ENCODE measurements at regions not wholly inside any gene's neighbourhood (a gene's known extent, or its start where the extent isn't known, plus 50 kb on each side); places are given as distances from the start of the nearest gene placed in this dataset.

DNA sequence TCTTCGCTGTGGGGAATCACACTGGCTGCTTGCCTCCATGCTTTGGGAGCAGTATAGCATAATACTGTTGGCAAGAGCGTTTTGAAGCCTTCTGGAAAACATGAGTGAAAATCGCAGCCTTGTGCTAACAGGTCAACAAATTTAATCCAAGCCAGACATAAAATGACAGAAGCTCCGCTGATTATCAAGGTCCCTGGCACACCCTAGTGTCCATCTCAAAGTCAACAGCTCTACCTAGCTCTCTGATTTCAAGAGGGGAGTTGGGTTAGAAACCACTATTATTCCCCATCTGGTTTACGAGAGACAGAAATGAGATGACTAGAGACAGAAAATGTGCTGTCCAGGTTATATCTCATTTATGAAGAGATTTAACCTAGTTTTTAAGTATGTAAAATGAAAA, 73.6 kb upstream of the MDFIC2 start:
- DNase-seq (ENCODE audit: low read depth): no peak

DNA sequence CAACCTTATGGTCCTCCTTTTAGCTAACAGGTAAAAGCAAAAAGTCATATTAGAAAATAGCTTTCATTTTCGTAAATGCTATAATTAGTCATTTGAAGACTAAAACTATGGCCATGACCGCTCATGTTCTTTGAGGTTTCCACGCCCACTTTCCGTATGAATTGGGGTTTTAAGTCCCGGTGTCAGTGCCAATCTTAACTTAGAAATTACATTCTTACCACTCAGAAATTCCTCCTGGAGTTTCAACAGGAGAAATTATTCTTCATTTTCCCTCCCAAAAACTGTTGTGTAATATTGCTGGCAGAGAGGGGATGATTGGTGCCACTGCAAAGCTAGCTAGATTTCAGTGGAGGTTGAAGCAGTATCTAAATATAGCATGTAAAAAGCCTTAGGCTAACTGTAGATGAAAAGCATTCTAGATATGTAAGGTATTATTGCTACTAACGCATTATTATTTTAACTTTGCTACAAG, 71.0 kb upstream of the MDFIC2 start:
- DNase-seq (ENCODE audit: low read depth): no peak

DNA sequence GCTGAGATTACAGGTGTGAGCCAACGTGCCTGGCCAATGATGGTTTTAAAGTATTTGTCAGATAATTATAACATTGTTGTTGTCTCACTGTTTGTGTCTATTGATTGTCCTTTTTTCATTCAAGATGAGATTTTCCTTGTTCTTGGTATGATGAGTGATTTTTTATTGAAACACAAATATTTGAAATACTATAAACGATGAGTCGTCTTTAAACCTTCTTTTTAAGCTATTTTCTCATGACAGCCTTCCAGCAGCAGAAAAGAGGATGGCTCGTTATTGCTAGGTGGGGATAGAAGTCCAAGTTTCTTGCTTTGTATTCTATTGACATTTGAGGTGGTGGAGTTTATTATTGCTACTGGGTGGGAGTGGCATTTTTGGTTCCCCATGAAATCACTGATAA, 61.7 kb upstream of the MDFIC2 start:
- DNase-seq (ENCODE audit: low read depth): no peak
